Kidney (tissue), 13 donors: ENCODE measurements at regions not wholly inside any gene's neighbourhood (a gene's known extent, or its start where the extent isn't known, plus 50 kb on each side); places are given as distances from the start of the nearest gene placed in this dataset.
"Not testable (repeated sequence)": the region's sequence is repeated elsewhere in the genome, so short reads cannot be mapped to it uniquely, and the experiment has no call there.

Source experiments
- DNase-seq, 5 donors: peaks; one replicate each; pipeline ENCODE4 v3.0.0-alpha.2; 2013 to 2020
- FAIRE-seq: peaks from 2 replicates; lab custom pipeline; 2012; peaks lifted over from hg19 to GRCh38; lab: Jason Lieb, UNC
- H3K27ac ChIP-seq, 2 donors: one replicate each; pipeline ENCODE4 v1.7.0; 2013; ENCODE audit warnings: low read depth in 2 of 2, low read length in 2 of 2, inconsistent platforms in 1 of 2
- H3K27me3 ChIP-seq: one replicate; pipeline ENCODE4 v1.7.1; 2013; ENCODE audit warnings: low read length, inconsistent platforms; ENCODE audit not compliant: control insufficient read depth, insufficient read depth
- H3K36me3 ChIP-seq, 3 donors: one replicate each; pipeline versions ENCODE4 v1.7.0 to v1.7.1; 2013; ENCODE audit warnings: low read length in 3 of 3, control low read depth in 1 of 3, inconsistent platforms in 1 of 3; ENCODE audit not compliant: insufficient read depth in 3 of 3, control insufficient read depth in 2 of 3
- H3K4me1 ChIP-seq, 3 donors: one replicate each; pipeline versions ENCODE4 v1.7.0 to v1.7.1; 2013; ENCODE audit warnings: low read length in 3 of 3, inconsistent platforms in 1 of 3, low read depth in 1 of 3; ENCODE audit not compliant: control insufficient read depth in 2 of 3, insufficient read depth in 2 of 3
- H3K4me3 ChIP-seq, 3 donors: one replicate each; pipeline versions ENCODE4 v1.7.0 to v1.8.1; 2013; ENCODE audit warnings: low read length in 3 of 3, control low read depth in 1 of 3, inconsistent platforms in 1 of 3
- H3K9ac ChIP-seq, 3 donors: one replicate each; pipeline versions ENCODE4 v1.7.0 to v1.7.1; 2013; ENCODE audit warnings: low read length in 3 of 3, control low read depth in 1 of 3, inconsistent platforms in 1 of 3
- H3K9me3 ChIP-seq, 3 donors: one replicate each; pipeline versions ENCODE4 v1.7.0 to v1.7.1; 2013; ENCODE audit warnings: low read length in 3 of 3, control low read depth in 1 of 3, inconsistent platforms in 1 of 3; ENCODE audit not compliant: control insufficient read depth in 2 of 3, insufficient read depth in 1 of 3
- CTCF ChIP-seq: IDR thresholded peaks from 3 replicates; pipeline ENCODE4 v1.5.1; 2012; ENCODE audit warnings: mild to moderate bottlenecking, moderate library complexity, borderline replicate concordance; ENCODE audit not compliant: insufficient read depth; ENCODE audit errors: extremely low read depth
- intact Hi-C: fragments of 100-400 bp; cut with DNase I; formaldehyde crosslinking; loops from one replicate; pipeline ENCODE4 v1.11.1; 2022
- donor health status: control.
- donor health status: control.
- donor health status: control.
- donor health status: control.
- donor health status: control.
- donor health status: DM: yes; HTN: yes; CAD: no.
- donor health status: Normal renal cell carcinoma (clear cell type).

GRCh38 chr1:30548294-30548693 lies 175.1 kb downstream of the MATN1 start:
- FAIRE-seq: peak; percentile 99

GRCh38 chr1:30547326-30547725 lies 176.1 kb downstream of the MATN1 start:
- not testable (repeated sequence) for H3K36me3 ChIP-seq

More at GRCh38 chr1:30548294-30548693, 175.1 kb downstream of the MATN1 start:
- H3K4me3 ChIP-seq: no peak overlapping the region
- H3K9ac ChIP-seq: no peak overlapping the region
- no peak overlapping the region for H3K27ac ChIP-seq
- H3K9me3 ChIP-seq: no peaks in the 10 kb centered on the region
- DNase-seq: no peak
- H3K4me1 ChIP-seq: no peaks in the 10 kb centered on the region
- no peaks in the 10 kb centered on the region for H3K36me3 ChIP-seq
- H3K27me3 ChIP-seq: no peaks in the 10 kb centered on the region
- no peak for TF ChIP-seq CTCF
- intact Hi-C loops: no loop called here

GRCh38 chr1:30545365-30545764 lies 178.0 kb downstream of the MATN1 start:
- Histone ChIP-seq H3K9me3 (no peaks in the 10 kb centered on the region), H3K9ac (no peak overlapping the region), H3K36me3 (no peaks in the 10 kb centered on the region), H3K27ac (no peak overlapping the region), H3K4me3 (no peak overlapping the region), H3K27me3 (no peaks in the 10 kb centered on the region), H3K4me1 (no peaks in the 10 kb centered on the region)
- no peak for TF ChIP-seq CTCF
- FAIRE-seq (no peak), DNase-seq (peak in 2 of 5 donors; percentile 31 to 40)
- intact Hi-C loops: no loop called here

More at GRCh38 chr1:30547326-30547725, 176.1 kb downstream of the MATN1 start:
- intact Hi-C loops, H3K27ac ChIP-seq, H3K9me3 ChIP-seq, H3K9ac ChIP-seq, H3K4me1 ChIP-seq, DNase-seq, FAIRE-seq, H3K4me3 ChIP-seq, H3K27me3 ChIP-seq: not testable (repeated sequence)

- Histone ChIP-seq H3K36me3 (no peaks in the 10 kb centered on the region), H3K27me3 (no peaks in the 10 kb centered on the region), H3K4me1 (no peaks in the 10 kb centered on the region), H3K27ac (no peak overlapping the region), H3K9me3 (no peaks in the 10 kb centered on the region), H3K9ac (no peak overlapping the region), H3K4me3 (no peak overlapping the region)
- DNase-seq: no peak
- intact Hi-C loops: no loop called here
- FAIRE-seq: no peak
- TF ChIP-seq CTCF: no peak
Observed at GRCh38 chr1:30541721-30542485, 181.5 kb downstream of the MATN1 start.
